ENCODE measurements at regions not wholly inside any gene's neighbourhood (a gene's known extent, or its start where the extent isn't known, plus 50 kb on each side); places are given as distances from the start of the nearest gene placed in this dataset.

DNA sequence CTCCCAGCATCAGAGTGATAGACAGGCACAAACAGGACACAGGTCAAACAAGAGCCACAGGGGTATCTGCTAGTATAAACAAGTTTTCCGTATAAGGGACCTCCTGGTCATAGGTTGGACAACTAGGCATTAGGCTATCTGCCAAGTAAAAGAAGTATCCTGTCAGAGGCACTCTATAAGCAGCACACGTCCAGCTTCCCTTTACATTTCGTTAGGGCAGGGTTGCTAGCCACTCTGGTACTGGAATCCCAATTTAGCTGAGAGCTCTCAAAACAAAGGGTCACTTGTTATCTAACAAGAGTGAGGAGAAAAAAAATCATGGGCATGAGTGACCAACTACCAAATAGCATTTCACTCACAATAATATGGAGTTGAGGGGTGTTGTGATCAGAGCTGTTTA, 780.7 kb upstream of the DIAPH2 start:
- TF ChIP-seq, protein P1, sequence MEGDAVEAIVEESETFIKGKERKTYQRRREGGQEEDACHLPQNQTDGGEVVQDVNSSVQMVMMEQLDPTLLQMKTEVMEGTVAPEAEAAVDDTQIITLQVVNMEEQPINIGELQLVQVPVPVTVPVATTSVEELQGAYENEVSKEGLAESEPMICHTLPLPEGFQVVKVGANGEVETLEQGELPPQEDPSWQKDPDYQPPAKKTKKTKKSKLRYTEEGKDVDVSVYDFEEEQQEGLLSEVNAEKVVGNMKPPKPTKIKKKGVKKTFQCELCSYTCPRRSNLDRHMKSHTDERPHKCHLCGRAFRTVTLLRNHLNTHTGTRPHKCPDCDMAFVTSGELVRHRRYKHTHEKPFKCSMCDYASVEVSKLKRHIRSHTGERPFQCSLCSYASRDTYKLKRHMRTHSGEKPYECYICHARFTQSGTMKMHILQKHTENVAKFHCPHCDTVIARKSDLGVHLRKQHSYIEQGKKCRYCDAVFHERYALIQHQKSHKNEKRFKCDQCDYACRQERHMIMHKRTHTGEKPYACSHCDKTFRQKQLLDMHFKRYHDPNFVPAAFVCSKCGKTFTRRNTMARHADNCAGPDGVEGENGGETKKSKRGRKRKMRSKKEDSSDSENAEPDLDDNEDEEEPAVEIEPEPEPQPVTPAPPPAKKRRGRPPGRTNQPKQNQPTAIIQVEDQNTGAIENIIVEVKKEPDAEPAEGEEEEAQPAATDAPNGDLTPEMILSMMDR (conservative IDR thresholded peaks at IDR 0.05) = no peak
- TF ChIP-seq ZFX (IDR thresholded peaks at IDR 0.05) = no peak

All from C4-2B (cell line).